Sigmoid colon (tissue), 3 donors: ENCODE measurements at regions not wholly inside any gene's neighbourhood (a gene's known extent, or its start where the extent isn't known, plus 50 kb on each side); places are given as distances from the start of the nearest gene placed in this dataset.

Experiments
- POLR2A ChIP-seq, 2 donors: fragments of 450-650 bp; IDR thresholded peaks; one replicate each; pipeline ENCODE4 v1.6.1; 2016; ENCODE audit warnings: antibody characterized with exemption in 2 of 2, mild to moderate bottlenecking in 2 of 2, moderate library complexity in 2 of 2
- TF ChIP-seq, protein P1 (sequence below), 4 experiments: fragments of 450-650 bp in 3 of 4; fragments of 200-600 bp in 1 of 4; IDR thresholded peaks; one replicate each; pipeline ENCODE4 v1.5.1; 2016 to 2019; ENCODE audit warnings: antibody characterized with exemption in 4 of 4, mild to moderate bottlenecking in 3 of 4, moderate library complexity in 2 of 4

DNA sequence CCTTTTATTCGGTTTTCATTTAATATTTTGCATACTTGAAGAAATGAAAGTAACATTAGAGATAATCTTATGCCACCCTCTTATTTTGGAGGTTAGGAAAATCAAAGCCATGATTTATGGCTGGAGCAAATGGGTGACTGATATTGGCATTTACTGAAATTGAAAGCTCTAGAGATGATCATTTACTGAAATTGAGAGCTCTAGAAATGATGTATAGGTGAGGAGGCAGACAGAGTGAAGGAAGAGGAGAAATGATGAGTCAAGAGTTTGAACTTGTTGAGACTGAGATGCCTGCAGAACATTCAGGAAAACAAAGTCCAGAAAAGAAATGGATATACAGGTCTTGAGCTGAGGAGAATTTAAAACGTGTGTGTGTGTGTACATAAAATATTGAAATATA, 217.6 kb downstream of the LTN1 start:
- no peak for TF ChIP-seq POLR2A (IDR thresholded peaks at IDR 0.05)
- TF ChIP-seq, protein P1, sequence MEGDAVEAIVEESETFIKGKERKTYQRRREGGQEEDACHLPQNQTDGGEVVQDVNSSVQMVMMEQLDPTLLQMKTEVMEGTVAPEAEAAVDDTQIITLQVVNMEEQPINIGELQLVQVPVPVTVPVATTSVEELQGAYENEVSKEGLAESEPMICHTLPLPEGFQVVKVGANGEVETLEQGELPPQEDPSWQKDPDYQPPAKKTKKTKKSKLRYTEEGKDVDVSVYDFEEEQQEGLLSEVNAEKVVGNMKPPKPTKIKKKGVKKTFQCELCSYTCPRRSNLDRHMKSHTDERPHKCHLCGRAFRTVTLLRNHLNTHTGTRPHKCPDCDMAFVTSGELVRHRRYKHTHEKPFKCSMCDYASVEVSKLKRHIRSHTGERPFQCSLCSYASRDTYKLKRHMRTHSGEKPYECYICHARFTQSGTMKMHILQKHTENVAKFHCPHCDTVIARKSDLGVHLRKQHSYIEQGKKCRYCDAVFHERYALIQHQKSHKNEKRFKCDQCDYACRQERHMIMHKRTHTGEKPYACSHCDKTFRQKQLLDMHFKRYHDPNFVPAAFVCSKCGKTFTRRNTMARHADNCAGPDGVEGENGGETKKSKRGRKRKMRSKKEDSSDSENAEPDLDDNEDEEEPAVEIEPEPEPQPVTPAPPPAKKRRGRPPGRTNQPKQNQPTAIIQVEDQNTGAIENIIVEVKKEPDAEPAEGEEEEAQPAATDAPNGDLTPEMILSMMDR (IDR thresholded peaks at IDR 0.05): no peak
